ENCODE measurements at regions not wholly inside any gene's neighbourhood (a gene's known extent, or its start where the extent isn't known, plus 50 kb on each side); places are given as distances from the start of the nearest gene placed in this dataset.
"Not testable (repeated sequence)": the region's sequence is repeated elsewhere in the genome, so short reads cannot be mapped to it uniquely, and the experiment has no call there.

DNA sequence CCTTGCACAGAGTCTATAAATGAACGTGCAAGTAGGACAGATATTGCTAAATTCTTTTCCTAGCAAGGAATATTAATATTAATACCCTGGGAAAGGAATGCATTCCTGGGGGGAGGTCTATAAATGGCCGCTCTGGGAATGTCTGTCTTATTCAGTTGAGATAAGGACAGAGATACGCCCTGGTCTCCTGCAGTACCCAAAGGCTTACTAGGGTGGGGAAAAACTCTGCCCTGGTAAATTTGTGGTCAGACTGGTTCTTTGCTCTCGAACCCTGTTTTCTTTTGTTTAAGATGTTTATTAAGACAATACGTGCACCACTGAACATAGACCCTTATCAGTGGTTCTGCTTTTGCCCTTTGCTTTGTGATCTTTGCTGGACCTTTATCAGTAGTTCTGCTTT lies 122.0 kb downstream of the ART5 start:
- 92% methylated on average over 5 of the region's 5 CpGs; no CpG with 5 or more reads in 1 of the 2 experiments for WGBS, 2 experiments (ENCODE audit: extremely low coverage in 1 of 2, insufficient coverage in 1 of 2, insufficient read length in 1 of 2, insufficient replicate concordance in 2 of 2, low coverage in 1 of 2, low lambda C conversion rate in 2 of 2, missing lambda C conversion rate in 1 of 2)
- H2AK5ac ChIP-seq (ENCODE audit: low read depth, low read length); H4K91ac ChIP-seq (replicated peaks; ENCODE audit: insufficient read length, low read length); H3K18ac ChIP-seq (ENCODE audit: extremely low read depth, low read length); H3K4me2 ChIP-seq (ENCODE audit: insufficient read depth in 1 of 2, low read depth in 2 of 2, low read length in 2 of 2); H3K23ac ChIP-seq (ENCODE audit: insufficient read length); H2BK12ac ChIP-seq (ENCODE audit: low read depth, low read length); H3K9ac ChIP-seq (replicated peaks in 1 of 4; ENCODE audit: extremely low read depth in 1 of 4, low read depth in 3 of 4, low read length in 3 of 4); H3K23me2 ChIP-seq (ENCODE audit: low read depth, low read length); H3K4ac ChIP-seq (replicated peaks; ENCODE audit: insufficient read length, low read depth, low read length); H4K8ac ChIP-seq (ENCODE audit: extremely low read depth, insufficient read depth, low read length); H2BK15ac ChIP-seq (ENCODE audit: low read length); H4K20me1 ChIP-seq (replicated peaks in 1 of 2; ENCODE audit: control insufficient read depth in 1 of 2, insufficient read depth in 2 of 2, low read length in 2 of 2); H3K9me3 ChIP-seq (ENCODE audit: insufficient read depth in 2 of 2, low read depth in 1 of 2, low read length in 1 of 2); H2BK5ac ChIP-seq (ENCODE audit: low read depth, low read length); H3K4me3 ChIP-seq (ENCODE audit: extremely low read depth in 1 of 4, insufficient read depth in 2 of 4, low read depth in 3 of 4, low read length in 4 of 4); H3K36me3 ChIP-seq (ENCODE audit: control insufficient read depth in 2 of 4, insufficient read depth in 4 of 4, low read length in 3 of 4); H3K56ac ChIP-seq (replicated peaks; ENCODE audit: insufficient read length, low read depth, low read length); H3K27ac ChIP-seq (ENCODE audit: low read depth, low read length); POLR2A ChIA-PET (ENCODE audit: partially characterized antibody); H3K27me3 ChIP-seq (replicated peaks in 1 of 4; ENCODE audit: control insufficient read depth in 3 of 4, extremely low read depth in 1 of 4, insufficient read depth in 3 of 4, low read length in 3 of 4); H3K4me1 ChIP-seq (replicated peaks in 1 of 4; ENCODE audit: control insufficient read depth in 3 of 4, insufficient read depth in 4 of 4, low read length in 3 of 4); FAIRE-seq; H3K79me1 ChIP-seq (ENCODE audit: low read depth, low read length); H2BK120ac ChIP-seq (replicated peaks; ENCODE audit: low read depth, low read length); H4K5ac ChIP-seq (ENCODE audit: insufficient read length, low read depth, low read length); H2BK20ac ChIP-seq (ENCODE audit: low read length); H2AFZ ChIP-seq (ENCODE audit: low read length); DNase-seq (ENCODE audit: low read depth in 1 of 2, low spot score in 2 of 2); H3K14ac ChIP-seq (ENCODE audit: insufficient read length); H3K79me2 ChIP-seq (ENCODE audit: control insufficient read depth in 1 of 2, insufficient read depth in 2 of 2, low read length in 2 of 2): not testable (repeated sequence)
- CTCF ChIA-PET (ENCODE audit: partially characterized antibody): interaction anchor here (1.4 kb wide), 1 partner anchor 90 kb away, joined by 3 read pairs; no protein-coding TSS in a partner anchor

DNA sequence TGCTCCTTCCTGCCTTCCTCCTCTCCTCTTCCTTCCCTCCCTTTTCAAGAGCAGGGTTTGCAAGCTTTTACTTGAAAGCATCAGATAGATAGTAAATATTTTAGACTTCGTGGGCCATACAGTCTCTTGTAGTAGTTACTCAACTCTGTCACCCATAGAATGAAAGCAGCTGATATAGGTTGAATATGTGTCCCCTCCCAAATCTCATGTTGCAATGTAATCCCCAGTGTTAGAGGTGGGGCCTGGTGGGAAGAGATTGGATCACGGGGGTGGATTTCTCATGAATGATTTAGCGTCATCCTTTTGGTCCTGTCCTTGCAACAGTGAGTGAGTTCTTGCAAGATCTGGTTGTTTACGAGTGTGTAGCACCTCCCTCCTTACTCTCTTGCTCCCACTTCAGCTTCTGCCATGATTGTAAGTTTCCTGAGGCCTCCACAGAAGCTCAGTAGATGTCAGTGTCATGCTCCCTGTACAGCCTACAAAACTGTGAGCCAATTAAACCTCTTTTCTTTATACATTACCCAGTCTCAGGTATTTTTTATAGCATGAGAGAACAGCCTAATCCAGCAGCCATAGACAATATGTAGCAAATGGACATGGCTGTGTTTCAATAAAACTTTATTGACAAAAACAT lies 124.7 kb downstream of the ART5 start:
- H2AFZ ChIP-seq (ENCODE audit: low read length); H3K14ac ChIP-seq (ENCODE audit: insufficient read length); CTCF ChIA-PET (ENCODE audit: partially characterized antibody); H3K56ac ChIP-seq (replicated peaks; ENCODE audit: insufficient read length, low read depth, low read length); H4K20me1 ChIP-seq (replicated peaks in 1 of 2; ENCODE audit: control insufficient read depth in 1 of 2, insufficient read depth in 2 of 2, low read length in 2 of 2); H2BK20ac ChIP-seq (ENCODE audit: low read length); H3K79me2 ChIP-seq (ENCODE audit: control insufficient read depth in 1 of 2, insufficient read depth in 2 of 2, low read length in 2 of 2); POLR2A ChIA-PET (ENCODE audit: partially characterized antibody); H3K36me3 ChIP-seq (ENCODE audit: control insufficient read depth in 2 of 4, insufficient read depth in 4 of 4, low read length in 3 of 4); H3K4me1 ChIP-seq (replicated peaks in 1 of 4; ENCODE audit: control insufficient read depth in 3 of 4, insufficient read depth in 4 of 4, low read length in 3 of 4); H3K23ac ChIP-seq (ENCODE audit: insufficient read length); H2BK120ac ChIP-seq (replicated peaks; ENCODE audit: low read depth, low read length); H3K4me2 ChIP-seq (ENCODE audit: insufficient read depth in 1 of 2, low read depth in 2 of 2, low read length in 2 of 2); FAIRE-seq; H3K9ac ChIP-seq (replicated peaks in 1 of 4; ENCODE audit: extremely low read depth in 1 of 4, low read depth in 3 of 4, low read length in 3 of 4); H2BK15ac ChIP-seq (ENCODE audit: low read length); H3K79me1 ChIP-seq (ENCODE audit: low read depth, low read length); H2BK5ac ChIP-seq (ENCODE audit: low read depth, low read length); H4K91ac ChIP-seq (replicated peaks; ENCODE audit: insufficient read length, low read length); H3K4ac ChIP-seq (replicated peaks; ENCODE audit: insufficient read length, low read depth, low read length); H3K27ac ChIP-seq (ENCODE audit: low read depth, low read length); H2BK12ac ChIP-seq (ENCODE audit: low read depth, low read length); H3K9me3 ChIP-seq (ENCODE audit: insufficient read depth in 2 of 2, low read depth in 1 of 2, low read length in 1 of 2); H3K23me2 ChIP-seq (ENCODE audit: low read depth, low read length); H3K4me3 ChIP-seq (ENCODE audit: extremely low read depth in 1 of 4, insufficient read depth in 2 of 4, low read depth in 3 of 4, low read length in 4 of 4); H3K18ac ChIP-seq (ENCODE audit: extremely low read depth, low read length); H4K5ac ChIP-seq (ENCODE audit: insufficient read length, low read depth, low read length); DNase-seq (ENCODE audit: low read depth in 1 of 2, low spot score in 2 of 2); H4K8ac ChIP-seq (ENCODE audit: extremely low read depth, insufficient read depth, low read length); H2AK5ac ChIP-seq (ENCODE audit: low read depth, low read length); H3K27me3 ChIP-seq (replicated peaks in 1 of 4; ENCODE audit: control insufficient read depth in 3 of 4, extremely low read depth in 1 of 4, insufficient read depth in 3 of 4, low read length in 3 of 4): not testable (repeated sequence)
- WGBS, 2 experiments (ENCODE audit: extremely low coverage in 1 of 2, insufficient coverage in 1 of 2, insufficient read length in 1 of 2, insufficient replicate concordance in 2 of 2, low coverage in 1 of 2, low lambda C conversion rate in 2 of 2, missing lambda C conversion rate in 1 of 2): 84% methylated on average over 4 of the region's 4 CpGs; no CpG with 5 or more reads in 1 of the 2 experiments

Data from H1 (cell line).